IPS-NIHi7 (cell line): ENCODE measurements at regions not wholly inside any gene's neighbourhood (a gene's known extent, or its start where the extent isn't known, plus 50 kb on each side); places are given as distances from the start of the nearest gene placed in this dataset.
A peak's percentile ranks its signal among the peaks of the same experiment; 100 is the strongest.

Source experiments
- DNase-seq: peaks from one replicate; pipeline ENCODE4 v3.0.0; 2012; ENCODE audit warnings: mixed read lengths; ENCODE audit errors: extremely low spot score

DNA sequence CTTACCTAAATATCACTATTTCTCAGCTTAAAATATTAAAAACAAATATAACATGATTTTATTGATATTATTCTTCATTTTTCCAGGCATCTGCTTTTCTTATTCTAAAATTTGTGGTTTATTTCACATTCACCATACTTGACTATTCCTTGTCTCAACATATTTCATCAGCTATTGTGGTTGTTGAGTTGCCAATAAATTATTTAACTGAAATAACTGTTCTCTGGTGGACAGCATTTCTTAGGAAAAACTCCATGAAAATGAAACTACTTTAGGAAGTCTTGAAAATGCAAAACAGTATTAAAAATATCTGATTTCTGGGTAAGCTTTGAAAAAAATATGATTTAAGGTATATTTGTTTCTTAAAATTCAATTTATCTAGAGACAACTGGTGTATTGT, 122.9 kb upstream of the SEMA3A start:
- DNase-seq = no peak

DNA sequence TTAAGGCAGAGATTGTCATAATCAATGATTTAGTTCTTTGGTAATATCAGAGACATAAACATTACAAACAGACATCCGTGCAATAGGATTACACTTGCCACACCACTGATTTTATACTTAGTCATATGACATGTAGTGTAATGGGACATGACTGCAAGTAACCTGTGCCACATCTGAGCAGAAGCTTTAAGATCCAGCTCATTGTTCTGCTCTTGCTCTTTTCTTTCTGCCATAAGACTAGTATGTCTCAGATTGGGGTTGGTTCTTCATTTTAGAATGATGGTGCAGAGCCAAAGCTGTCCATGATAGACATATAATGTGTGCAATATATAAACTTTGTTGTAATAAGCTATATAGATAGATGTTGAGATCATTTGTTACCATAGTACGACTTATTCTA, 119.7 kb upstream of the SEMA3A start:
- DNase-seq = no peak

DNA sequence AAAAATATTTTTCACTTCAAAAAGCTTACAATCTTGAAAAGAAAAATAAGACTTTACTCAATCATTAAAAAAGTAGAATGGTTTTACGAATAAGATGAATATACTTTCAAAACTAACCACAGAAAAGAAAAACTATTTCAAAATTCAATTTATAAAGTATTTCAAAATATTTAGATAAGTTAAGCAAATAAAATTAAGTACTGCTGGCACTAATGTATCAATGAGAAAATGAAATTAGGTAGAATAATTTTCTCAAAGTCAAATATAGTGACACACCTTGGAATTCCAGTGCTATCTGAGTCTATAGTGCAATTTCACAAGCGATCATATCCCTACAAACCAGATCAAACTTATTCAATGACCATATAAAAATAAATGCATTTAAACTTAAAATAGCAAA, 109.8 kb upstream of the SEMA3A start:
- no peak for DNase-seq

DNA sequence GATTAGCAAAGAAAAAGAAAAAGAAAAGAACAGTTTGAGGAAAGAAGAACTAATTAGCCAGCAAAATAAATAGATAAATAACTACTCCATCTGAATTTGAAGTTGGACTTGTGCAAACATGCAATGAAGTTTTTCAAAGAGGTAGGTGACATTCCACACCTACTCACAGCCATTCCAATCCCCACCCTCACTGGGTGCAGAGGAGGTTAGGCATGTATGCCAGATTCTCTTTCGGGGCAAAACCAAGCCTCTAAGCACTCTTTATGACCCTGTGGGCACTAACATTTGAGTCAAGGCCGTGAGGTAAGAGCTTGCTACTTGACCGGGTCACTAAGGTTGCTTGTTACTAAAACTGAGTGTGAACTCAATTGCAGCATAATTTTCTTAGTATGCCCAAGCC, 108.4 kb upstream of the SEMA3A start:
- DNase-seq = no peak

DNA sequence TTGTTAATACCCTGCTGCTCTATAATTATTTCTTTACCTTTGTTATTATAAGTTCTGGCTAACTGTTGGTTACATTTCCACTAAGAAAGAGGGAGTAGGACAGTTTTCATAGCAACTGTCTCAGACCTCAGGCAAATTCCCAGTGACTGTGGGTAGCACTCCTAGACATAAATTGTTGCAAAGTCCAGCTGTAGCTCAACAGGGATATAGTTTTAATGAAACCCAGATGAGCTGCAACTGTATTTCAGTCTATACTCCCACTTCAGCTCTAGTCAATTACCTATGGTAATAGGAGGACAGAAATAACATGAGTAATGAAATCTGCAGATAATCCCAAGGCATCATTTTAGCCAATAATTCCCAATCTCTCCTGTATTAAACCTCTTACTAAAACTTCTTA, 103.0 kb upstream of the SEMA3A start:
- DNase-seq = no peak

DNA sequence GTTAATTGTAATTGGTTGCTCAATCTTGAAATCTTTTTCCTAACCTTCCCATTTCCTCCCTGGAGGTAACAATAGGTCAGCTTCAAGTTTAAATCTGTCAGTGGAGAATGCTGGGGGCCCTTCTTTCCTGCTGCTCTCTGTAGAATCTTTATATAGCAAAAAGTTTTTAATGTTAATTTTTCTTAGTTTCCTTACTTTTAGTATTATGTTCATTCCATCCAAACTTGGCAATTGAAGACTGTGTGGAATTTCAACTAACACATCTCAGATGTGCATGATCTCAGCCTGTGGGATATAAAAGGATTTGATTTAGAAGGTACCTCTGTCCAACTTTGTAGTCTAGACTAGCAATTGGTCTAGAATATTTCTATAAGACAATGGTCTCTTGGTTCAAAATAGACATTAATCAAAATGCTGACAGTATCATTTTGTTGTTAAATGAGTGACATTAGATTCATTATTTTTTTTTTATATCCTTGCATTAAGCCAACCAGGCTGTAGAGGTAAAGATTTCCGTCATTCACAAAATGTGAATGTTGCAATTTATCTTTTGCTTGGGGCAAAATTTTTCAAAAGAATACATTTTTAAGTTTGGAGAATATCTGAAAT, 100.4 kb upstream of the SEMA3A start:
- no peak for DNase-seq

DNA sequence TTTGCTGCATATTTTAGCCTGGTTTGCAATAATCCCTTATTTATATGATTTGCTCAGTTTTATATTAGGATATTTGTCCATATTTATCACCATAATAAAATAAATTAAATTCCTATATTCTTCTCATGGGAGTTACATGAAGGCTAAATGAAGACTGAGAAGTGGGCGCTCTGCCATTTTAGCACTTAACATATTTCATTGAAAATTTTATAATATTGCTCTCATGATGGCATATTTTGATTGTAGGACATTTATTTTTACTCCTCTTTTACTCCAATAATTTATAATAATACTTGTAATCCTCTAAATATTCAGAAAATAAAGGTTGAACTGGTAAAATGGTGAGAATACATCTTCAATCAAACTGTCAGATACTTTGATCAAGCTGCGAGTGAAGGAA, 99.8 kb upstream of the SEMA3A start:
- no peak for DNase-seq

DNA sequence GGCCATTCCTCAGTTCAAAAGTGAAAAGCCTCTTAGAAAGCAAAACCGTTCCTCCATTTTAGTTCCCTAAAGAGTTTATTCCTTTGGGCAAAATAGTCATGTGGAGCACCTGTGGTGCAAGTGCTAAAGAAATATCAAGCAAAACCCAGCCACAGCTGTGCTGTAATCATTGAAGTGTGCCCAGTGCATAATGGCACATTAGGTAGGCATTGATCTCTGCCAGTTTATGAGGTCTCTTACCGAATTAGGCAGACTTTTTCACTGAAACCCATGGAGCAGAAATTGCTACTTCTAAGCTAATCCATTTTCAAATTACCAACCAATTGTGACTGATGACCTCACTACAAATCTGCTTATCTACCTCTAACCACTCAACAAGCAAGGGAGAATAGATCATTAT, 97.2 kb upstream of the SEMA3A start:
- no peak for DNase-seq

DNA sequence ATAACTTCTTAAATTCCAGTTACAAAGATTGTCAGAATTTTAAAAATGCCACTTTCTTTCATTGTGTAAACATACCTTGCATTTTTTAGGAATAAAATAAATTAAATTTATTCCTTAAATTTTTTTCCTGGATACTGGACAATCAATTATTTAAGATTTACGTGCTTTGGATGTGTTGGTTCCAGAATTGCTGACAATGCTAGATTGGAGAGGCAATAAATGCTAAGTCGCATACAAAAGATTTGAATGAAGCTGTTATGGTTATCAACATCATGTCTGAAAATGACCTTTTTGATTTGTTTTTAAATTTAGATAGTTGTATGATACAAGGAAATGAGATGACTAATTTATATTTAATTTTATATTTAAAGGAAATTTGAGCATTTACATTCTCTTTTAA, 89.2 kb upstream of the SEMA3A start:
- no peak for DNase-seq

DNA sequence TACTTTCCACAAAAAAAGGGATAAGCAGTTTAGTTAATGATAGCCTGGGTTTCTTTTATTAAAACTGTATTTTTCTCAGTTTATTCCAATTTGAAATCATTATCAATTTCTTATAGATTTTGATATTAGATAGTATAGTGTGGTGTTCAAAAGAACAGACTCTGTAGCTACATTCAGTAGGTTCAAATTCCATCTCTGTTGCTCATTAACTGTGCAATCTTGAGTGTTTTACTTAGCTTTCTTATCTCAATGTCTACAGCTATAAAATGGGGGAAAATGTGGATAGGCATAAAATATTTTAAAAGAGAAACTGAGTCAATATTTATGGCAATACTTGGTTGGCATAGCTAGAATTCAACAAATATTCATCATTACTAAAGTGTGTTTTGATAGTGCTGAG, 86.9 kb upstream of the SEMA3A start:
- no peak for DNase-seq

DNA sequence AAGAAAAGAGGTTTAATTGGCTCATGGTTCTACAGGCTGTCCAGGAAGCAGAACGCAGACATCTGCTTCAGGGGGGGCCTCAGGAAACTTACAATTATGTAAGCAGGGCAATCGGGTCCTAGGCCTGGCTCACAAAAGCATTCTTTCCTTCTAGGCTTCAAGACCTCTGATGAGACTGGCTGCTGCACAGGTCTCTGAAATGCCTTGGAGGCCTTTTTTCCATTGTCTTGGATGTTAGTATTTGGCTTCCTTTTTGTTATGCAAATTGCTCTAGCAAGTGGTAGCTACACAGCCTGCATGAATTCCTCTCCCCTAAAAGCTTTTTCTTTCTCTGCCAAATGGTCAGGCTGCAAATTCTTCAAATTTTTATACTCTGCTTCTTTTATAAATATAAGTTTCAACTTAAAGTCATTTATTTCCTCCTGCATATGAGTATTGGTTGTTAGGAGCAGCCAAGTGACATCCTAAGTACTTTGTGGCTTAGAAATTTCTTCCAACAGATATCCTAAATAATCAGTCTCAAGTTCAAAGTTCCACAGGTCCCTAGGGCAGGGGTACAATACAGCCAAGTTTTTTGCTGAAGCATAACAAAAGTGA, 83.1 kb upstream of the SEMA3A start:
- DNase-seq = peak; percentile 48

DNA sequence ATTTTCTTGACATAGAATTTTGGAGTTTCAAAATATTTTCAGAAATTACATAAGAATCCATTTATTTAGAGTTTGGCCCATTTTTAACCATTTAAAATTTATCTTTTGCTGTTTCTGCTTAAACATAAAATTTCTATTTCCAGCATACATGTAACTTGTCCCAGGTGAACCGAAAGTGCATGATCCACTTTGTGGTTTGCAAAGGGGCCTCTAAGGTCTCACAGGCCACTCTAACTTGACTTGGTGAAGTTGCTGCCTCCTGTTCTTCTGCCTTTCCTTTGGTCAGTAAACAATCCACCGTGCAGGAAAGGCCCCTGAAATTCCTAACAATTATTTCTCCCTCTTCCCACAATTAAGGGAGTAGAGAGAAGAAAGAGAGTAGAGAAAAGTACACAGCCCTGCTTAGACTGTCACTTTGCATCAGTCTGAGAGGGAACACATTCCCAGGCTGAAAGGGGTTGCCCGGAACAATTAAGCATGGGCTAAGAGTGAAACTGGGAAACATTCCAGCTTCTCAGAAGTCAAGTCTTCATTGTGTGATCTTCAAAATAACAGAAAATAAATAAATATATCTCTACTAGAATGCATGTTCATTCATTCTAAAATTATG, 79.5 kb upstream of the SEMA3A start:
- no peak for DNase-seq

DNA sequence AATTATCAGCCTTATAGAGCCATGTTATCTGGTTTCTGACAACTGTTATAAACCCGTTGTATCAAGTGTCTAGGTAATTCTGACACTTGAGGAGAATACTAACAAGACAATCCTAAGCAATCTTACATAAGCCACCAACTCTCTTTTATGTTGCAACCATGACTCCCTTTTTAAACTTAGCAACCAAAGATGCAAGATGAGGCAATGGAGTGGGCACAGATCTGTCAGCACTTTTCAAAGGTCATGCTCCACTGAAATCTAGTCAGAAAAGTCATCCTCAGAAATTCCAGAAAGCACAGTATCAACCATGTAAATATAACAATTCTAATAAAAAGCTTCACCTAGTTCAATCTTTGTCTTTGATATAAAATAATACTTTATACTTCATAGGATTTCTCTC, 77.0 kb upstream of the SEMA3A start:
- no peak for DNase-seq

DNA sequence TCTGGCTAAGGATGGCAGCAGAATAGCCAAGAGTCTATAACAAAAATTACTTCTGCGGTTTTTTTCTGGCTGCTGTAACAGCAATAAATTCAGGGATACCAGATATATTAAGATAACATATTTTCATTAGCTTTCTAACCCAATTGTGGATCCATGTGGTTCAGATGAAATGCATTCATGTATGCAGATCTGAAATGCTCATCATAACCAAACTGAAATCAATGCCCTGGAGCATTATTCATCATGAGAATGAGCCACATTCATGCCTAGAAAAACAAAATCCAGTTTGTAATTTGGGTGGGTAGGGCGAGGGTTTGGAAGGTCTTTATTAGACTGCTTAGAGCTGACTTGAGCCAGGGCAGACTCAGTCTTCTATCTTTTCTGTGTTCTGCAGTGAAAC, 69.8 kb upstream of the SEMA3A start:
- DNase-seq = no peak

DNA sequence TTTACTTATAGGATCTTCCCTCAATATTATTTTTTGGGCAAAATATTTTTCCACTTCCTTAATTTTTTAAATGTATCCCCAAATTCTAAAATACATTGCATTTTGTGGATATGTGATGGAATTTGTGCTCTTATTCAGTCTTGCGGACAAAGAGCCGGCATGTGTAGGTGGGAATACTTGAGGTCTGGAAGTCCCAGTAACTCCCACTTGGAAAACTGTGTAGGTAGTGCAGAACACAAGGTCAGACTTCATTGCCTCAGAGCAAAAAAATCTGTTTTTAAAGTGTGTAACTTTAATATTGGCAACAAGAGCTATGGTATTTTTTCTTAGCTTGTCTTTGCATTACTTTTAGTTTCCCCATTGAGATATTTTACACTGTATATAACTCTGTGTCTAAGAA, 68.5 kb upstream of the SEMA3A start:
- DNase-seq = no peak

DNA sequence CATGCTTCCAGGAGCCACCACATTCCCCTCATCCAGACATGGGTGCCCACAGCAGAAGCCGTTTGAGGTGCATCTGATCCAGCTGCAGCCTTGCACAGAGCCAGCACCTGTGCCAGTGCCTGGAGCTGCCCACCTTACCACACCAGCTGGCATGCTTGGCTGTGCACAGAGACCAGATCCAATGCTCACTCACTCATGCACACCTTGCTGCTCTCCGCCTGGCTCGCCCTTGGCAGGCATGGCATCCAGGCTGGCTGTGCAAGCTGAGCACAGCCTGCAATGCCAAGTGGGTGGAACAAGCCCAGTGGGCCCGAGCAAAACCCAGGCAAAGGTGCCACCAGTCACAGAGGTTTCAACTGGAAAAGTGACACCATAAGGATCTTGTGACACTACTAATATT, 66.9 kb upstream of the SEMA3A start:
- DNase-seq = no peak

DNA sequence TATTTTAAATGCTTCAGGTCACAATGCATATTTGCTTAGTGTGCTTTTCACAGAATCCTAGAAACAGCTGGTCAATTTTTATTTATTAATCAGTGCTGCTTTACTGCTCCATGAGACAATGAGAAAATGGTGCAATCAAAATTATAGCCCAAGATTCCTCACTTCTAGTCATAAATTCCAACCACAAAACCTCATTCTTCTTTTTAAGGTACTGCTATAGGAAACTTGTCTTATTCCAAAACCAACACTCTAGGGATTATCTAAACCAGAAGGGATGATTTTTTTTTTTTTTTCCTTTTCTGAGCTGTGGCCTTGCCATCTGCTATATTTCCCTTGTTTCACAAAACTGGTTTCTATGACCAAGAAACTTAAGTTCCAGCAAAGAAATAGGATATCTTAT, 64.0 kb upstream of the SEMA3A start:
- no peak for DNase-seq

DNA sequence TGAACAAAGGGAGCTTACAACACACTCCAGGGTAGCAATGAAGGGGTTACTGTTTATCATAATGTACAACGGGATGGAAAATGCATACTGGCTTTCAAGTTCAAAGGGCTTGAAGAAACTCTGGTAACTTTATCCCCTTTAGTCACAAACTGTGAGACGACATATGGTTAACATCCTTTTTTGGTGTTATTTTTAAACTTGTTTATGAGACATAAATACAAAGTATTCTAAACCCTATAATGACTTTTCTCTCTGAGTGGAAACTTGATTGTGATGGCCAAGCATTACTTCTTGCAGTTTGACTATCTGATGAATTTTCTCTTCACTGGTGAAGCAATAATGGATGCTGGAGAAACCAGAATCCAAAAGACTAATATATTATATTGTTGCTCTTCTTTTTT, 62.0 kb upstream of the SEMA3A start:
- no peak for DNase-seq

DNA sequence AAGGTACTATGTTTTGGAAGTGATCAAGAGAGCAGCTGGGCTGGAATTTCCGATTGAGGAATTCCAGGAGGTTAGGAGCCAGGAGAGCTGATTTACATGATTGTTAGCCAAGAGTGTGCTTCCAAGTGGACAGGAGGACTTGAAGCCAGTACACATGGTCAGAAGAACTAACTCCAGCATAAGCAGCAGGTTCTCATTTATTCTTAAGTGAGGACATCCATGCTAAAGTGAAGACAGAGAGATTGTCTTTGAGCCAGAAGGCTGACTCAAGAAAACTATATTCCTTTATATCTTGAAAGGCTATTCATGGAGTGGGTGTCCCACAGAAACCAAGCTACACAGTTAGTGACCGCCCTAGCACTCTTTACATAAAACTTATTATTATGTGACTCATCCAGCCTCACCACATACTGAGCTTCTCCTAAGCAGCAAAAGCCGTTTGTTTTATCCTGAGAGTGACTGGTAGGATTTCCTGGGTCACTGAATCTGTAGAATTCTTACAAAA, 56.7 kb upstream of the SEMA3A start:
- no peak for DNase-seq

DNA sequence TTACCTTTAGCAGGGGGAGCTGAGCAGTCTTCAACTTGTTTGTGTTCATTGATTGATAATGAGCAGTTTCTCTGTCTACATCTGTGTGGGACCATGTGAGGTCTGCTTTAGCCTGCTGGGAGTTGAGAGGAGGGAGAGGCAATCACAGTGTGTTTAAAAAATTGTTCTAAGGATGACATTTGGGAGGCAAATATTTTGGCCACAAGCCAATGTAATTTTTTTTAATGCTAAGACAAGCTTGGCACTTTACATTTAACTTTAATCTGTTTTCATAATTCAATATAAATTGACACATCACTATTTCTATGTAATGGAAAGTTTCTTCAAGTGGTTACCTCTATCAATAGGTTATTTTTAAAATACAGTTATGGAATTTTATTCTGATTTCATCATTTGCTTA, 55.9 kb upstream of the SEMA3A start:
- no peak for DNase-seq

DNA sequence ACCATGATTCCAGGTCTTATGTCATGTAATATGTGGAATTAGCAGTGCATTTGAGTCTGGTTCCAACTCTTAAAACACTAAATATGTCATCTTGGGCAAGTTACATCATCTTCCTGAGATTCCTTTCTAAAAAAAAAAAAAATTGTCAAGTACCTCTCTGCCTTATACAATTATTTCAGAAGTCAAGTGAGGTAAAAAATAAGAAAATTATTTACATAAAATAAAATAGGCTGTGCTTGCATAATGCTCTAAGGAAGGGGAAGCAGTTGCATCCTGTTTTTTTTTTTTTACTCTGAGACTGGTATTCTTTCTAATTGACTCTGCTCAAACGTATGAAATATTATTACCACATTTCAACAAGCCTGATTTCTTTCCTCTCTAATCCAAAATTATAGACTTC, 55.1 kb upstream of the SEMA3A start:
- no peak for DNase-seq

DNA sequence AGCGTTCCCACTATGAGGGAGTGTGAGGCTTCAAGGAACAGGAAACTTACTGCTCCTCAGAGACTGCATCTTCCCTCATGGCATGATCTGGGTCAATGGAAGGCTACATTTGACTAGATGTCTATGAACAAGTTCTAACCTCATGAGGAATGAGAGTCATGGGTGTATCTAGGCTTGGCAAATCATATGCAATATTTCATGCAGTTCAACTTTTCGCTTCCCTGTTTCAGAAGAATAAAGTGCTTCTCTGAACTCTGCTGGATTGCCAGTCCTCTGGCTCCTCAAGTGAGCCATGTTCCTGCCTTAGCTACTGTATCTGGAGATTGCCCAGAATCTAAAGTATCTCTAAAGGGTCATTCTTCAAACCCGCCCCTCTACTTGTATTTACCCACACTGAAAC, 54.3 kb upstream of the SEMA3A start:
- no peak for DNase-seq

DNA sequence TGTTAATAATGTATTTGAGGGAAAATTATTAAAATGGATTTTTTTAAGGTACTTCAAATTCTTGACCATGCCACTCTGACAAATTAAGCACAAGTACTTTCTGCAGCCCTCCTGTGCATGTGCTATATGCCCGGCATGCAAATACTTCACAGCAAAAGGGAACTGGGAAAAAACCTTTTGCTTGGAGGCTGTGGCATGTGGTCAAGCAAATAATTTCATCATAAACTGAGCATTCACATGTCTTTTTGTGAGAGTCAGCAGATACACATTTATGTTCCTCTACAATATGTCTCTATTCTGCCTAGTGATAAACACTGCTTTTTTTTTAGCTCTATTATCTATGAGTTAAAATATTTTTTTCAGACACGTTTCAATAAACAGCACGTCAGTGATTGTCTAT, 53.7 kb upstream of the SEMA3A start:
- DNase-seq = no peak

DNA sequence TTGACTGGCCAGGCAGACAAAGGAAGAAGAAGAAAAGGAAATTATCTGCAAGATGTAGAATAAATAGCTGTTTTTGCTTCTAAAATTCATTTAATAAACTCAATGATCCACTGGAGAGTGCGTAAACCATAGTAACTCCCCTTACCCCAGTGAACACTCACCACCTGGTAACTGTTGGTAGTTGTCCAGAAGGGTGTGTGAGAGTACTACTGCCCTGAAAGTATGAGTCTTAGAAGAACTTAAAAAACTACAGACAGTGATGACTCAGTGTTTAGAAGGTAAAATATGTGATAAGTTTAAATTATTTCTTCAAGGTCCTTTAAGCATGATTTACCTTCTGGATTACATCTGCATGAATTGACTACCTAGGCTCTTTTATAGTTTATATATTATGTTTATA, 53.0 kb upstream of the SEMA3A start:
- DNase-seq = no peak
